HAP-1 (cell line): ENCODE measurements at regions not wholly inside any gene's neighbourhood (a gene's known extent, or its start where the extent isn't known, plus 50 kb on each side); places are given as distances from the start of the nearest gene placed in this dataset.

Experiments used
- DNase-seq, 2 experiments: peaks; one replicate each; pipeline ENCODE4 v3.0.0-alpha.2; 2016 to 2020; ENCODE audit warnings: low spot score in 2 of 2
- H3K27me3 ChIP-seq: fragments of 250-450 bp; sonication (Bioruptor Pico); 2 replicates; pipeline ENCODE4 v1.5.1; 2020; ENCODE audit warnings: low read depth, mild to moderate bottlenecking, moderate library complexity
- H3K36me3 ChIP-seq: fragments of 250-450 bp; sonication (Bioruptor Pico); replicated peaks from 2 replicates; pipeline ENCODE4 v1.5.1; 2020; ENCODE audit warnings: mild to moderate bottlenecking
- H3K4me1 ChIP-seq: fragments of 250-450 bp; sonication (Bioruptor Pico); 2 replicates; pipeline ENCODE4 v1.5.1; 2020; ENCODE audit warnings: mild to moderate bottlenecking
- H3K4me3 ChIP-seq: fragments of 250-450 bp; sonication (Bioruptor Pico); 2 replicates; pipeline ENCODE4 v1.5.1; 2020; ENCODE audit warnings: mild to moderate bottlenecking, moderate library complexity
- H3K9me3 ChIP-seq: fragments of 250-450 bp; sonication (Bioruptor Pico); 2 replicates; pipeline ENCODE4 v1.5.1; 2020; ENCODE audit warnings: mild to moderate bottlenecking, moderate library complexity
- in situ Hi-C: fragments of 300-500 bp; cut with MboI; formaldehyde crosslinking; loops from 3 replicates; pipeline ENCODE4 v1.14.3; 2020; ENCODE audit warnings: low sequenced_read_pairs, inconsistent platforms, mixed read lengths

DNA sequence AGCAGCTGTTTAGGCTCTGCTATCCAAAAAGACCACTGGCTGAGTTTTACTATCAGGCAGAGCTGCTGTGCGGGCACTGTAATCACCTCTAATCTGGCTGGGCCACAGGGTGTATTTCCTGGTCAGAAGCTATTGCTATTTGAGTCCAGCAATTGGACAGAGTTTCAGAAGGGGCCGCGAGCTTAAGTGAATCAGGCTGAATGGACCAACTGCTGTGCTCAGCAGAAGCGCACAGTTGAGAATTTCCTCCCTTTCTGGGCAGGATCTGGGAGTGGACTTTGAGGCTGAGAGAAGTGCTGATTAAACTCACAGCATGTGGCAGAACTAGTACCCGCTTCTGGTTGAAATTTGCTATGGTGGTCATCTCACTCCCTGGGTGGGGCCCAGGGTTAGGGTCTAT lies 251.8 kb downstream of the INSIG2 start:
- no peaks in the 10 kb centered on the region for H3K4me1 ChIP-seq

DNA sequence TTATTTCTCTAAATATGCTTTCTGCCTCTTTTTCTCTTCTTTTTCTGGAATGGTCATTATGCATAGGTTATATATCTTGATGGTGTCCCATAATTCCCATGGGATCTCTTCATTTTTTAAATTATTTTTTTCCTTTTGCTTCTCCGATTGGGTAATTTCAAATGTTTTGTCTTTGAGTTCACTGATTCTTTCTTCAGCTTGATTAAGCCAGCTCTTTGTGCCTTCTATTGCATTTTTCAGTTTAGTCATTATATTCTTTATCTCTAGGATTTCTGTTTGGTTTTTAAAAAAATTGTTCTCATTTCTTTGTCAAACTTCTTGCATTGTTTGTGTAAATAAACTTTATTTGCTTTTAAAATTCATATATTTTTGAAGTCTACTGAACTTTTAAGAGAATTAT lies 251.1 kb downstream of the INSIG2 start:
- no peaks in the 10 kb centered on the region for H3K9me3 ChIP-seq
- no peak for DNase-seq
- in situ Hi-C loops = no loop called here
- H3K4me1 ChIP-seq = no peaks in the 10 kb centered on the region
- H3K4me3 ChIP-seq = no peak overlapping the region
- no peaks in the 10 kb centered on the region for H3K27me3 ChIP-seq
- no peaks in the 10 kb centered on the region for H3K36me3 ChIP-seq

More for the DNA sequence above, 251.8 kb downstream of the INSIG2 start:
- in situ Hi-C loops = no loop called here
- Histone ChIP-seq H3K9me3 (no peaks in the 10 kb centered on the region), H3K36me3 (no peaks in the 10 kb centered on the region), H3K27me3 (no peaks in the 10 kb centered on the region), H3K4me3 (no peak overlapping the region)
- no peak for DNase-seq

- Histone ChIP-seq H3K4me1 (no peaks in the 10 kb centered on the region), H3K36me3 (no peaks in the 10 kb centered on the region), H3K9me3 (no peaks in the 10 kb centered on the region), H3K27me3 (no peaks in the 10 kb centered on the region), H3K4me3 (no peak overlapping the region)
- DNase-seq = no peak
- in situ Hi-C loops = no loop called here
Observed at GRCh38 chr2:118333664-118334063, 245.4 kb downstream of the INSIG2 start.

GRCh38 chr2:118325321-118325955 lies 237.2 kb downstream of the INSIG2 start:
- peaks cover 14% of the 10 kb centered on the region for H3K4me1 ChIP-seq
- DNase-seq = no peak
- in situ Hi-C loops = no loop called here
- H3K36me3 ChIP-seq = no peaks in the 10 kb centered on the region
- no peaks in the 10 kb centered on the region for H3K9me3 ChIP-seq
- no peak overlapping the region for H3K4me3 ChIP-seq
- no peaks in the 10 kb centered on the region for H3K27me3 ChIP-seq

DNA sequence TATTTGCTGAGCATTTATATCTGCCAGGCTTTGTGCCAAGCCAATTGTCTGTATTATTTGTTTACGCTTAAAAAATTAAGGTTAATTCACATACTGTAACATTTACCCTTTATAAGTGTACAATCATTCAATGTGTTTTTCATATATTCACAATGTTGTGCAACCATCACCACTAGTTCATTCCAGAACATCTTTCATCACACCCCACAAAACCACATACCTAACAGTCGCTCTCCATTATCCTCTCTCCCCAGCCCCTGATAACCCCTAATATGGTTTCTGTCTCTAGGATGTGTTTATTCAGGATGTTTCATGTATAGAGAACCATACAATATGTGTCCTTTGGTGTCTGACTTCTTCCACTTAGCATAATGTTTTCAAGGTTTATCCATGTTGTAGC lies 234.1 kb downstream of the INSIG2 start:
- Histone ChIP-seq H3K27me3 (no peaks in the 10 kb centered on the region), H3K4me1 (peaks cover 40% of the 10 kb centered on the region), H3K9me3 (no peaks in the 10 kb centered on the region), H3K4me3 (no peak overlapping the region), H3K36me3 (no peaks in the 10 kb centered on the region)
- DNase-seq = no peak
- in situ Hi-C loops = no loop called here

DNA sequence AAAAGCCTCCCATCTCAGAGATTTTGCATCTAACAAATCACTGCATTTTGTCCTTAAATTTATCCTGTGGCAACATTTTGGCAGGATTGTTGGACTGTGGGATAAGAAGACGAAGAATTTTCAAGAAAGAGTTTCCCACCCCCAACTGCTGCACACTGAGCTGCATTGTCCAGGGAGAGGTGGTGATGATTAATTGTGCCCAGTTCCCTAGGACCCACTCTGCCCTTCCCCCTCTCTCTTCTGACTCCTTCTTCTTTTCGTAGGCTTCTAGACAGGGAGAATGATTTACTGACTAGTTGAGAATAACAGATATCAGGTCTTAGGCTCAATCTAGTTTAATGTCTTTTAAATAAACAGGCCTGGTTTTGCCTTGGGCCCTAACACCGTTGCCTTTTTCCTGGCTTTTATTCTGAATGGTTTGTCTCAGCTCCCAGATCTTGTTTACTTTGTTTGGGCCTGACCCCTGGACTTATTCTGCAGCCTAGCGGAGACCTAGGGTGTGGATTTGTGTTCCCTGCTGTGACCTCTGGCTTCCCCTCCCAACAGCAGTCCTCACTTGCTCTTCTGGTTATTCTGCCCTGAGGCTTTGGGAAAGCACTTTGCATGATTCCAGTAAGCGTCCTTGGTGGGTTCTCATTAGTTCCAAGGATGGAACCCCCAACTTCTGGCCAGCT lies 233.3 kb downstream of the INSIG2 start:
- peaks cover 40% of the 10 kb centered on the region for H3K4me1 ChIP-seq
- H3K4me3 ChIP-seq = no peak overlapping the region
- peak in 1 of 2 experiments; percentile 23 for DNase-seq
- no peaks in the 10 kb centered on the region for H3K27me3 ChIP-seq
- no peaks in the 10 kb centered on the region for H3K9me3 ChIP-seq
- in situ Hi-C loops = no loop called here
- no peaks in the 10 kb centered on the region for H3K36me3 ChIP-seq

GRCh38 chr2:118320658-118321057 lies 232.4 kb downstream of the INSIG2 start:
- H3K9me3 ChIP-seq = no peaks in the 10 kb centered on the region
- no peaks in the 10 kb centered on the region for H3K27me3 ChIP-seq
- DNase-seq = peak; percentile 21 to 55
- H3K36me3 ChIP-seq = no peaks in the 10 kb centered on the region
- in situ Hi-C loops = no loop called here
- no peak overlapping the region for H3K4me3 ChIP-seq
- H3K4me1 ChIP-seq = peaks cover 40% of the 10 kb centered on the region

GRCh38 chr2:118320196-118320595 lies 231.9 kb downstream of the INSIG2 start:
- Histone ChIP-seq H3K4me3 (no peak overlapping the region), H3K4me1 (peaks cover 40% of the 10 kb centered on the region), H3K9me3 (no peaks in the 10 kb centered on the region), H3K36me3 (no peaks in the 10 kb centered on the region), H3K27me3 (no peaks in the 10 kb centered on the region)
- in situ Hi-C loops = no loop called here
- DNase-seq = peak in 1 of 2 experiments; percentile 68

DNA sequence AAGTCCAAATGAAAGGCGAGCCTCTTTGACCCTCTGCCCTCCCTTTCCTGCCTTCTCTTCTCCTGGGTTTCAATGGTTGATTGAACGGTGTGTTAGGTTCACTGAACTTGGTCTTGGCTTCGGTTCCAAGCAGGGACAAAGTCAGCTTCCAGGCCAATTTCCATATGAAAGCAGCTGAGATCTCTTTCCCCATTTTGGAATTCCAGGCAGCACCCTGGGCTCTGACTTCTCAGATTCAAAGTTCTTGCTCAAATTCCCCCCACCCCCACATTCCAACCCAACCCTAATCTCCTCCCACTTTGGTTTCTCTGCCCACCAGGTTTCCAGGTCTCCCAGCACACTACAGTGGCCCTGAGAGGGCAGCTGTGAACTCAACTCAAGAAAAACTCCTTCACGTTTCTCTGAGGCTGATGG lies 231.0 kb downstream of the INSIG2 start:
- H3K36me3 ChIP-seq = no peaks in the 10 kb centered on the region
- H3K9me3 ChIP-seq = no peaks in the 10 kb centered on the region
- no peak overlapping the region; the same call in 1 of the 2 replicates for H3K4me3 ChIP-seq
- peak; percentile 88 to 91 for DNase-seq
- in situ Hi-C loops = no loop called here
- H3K4me1 ChIP-seq = peaks cover 40% of the 10 kb centered on the region
- no peaks in the 10 kb centered on the region for H3K27me3 ChIP-seq

DNA sequence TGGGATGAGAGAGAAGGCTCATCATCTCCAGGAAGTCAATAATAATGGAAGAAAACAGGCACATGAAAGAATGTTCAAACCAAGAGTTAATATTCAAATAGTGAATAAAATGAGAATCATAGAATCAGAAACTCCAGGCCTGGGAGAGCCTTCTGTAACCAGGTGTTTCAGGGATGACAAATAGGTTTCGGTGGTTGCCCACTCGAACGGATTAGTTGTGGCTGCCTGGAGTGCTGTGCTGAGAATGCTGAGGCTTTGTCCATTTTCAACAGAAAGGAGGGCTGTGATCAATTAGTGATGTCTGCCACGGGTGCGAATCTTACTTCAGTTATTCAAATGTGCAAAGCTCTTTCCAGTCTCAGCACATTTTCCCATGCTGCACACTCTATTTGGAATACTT lies 227.3 kb downstream of the INSIG2 start:
- Histone ChIP-seq H3K27me3 (no peaks in the 10 kb centered on the region), H3K9me3 (no peaks in the 10 kb centered on the region), H3K4me3 (no peak overlapping the region), H3K36me3 (no peaks in the 10 kb centered on the region), H3K4me1 (peaks cover 35% of the 10 kb centered on the region)
- DNase-seq = no peak
- in situ Hi-C loops = no loop called here

GRCh38 chr2:118312969-118313756 lies 224.9 kb downstream of the INSIG2 start:
- Histone ChIP-seq H3K27me3 (no peaks in the 10 kb centered on the region), H3K36me3 (no peaks in the 10 kb centered on the region), H3K4me1 (peaks cover 21% of the 10 kb centered on the region), H3K4me3 (no peak overlapping the region), H3K9me3 (no peaks in the 10 kb centered on the region)
- peak in 1 of 2 experiments; percentile 15 for DNase-seq
- in situ Hi-C loops = no loop called here

- H3K4me3 ChIP-seq = peak overlapping the region; percentile 35
Observed at GRCh38 chr2:118310681-118311429, 222.6 kb downstream of the INSIG2 start.

GRCh38 chr2:118309946-118310680 lies 221.8 kb downstream of the INSIG2 start:
- DNase-seq = peak; percentile 87 to 98
- Histone ChIP-seq H3K36me3 (no peaks in the 10 kb centered on the region), H3K9me3 (peaks cover 2% of the 10 kb centered on the region; the same call in 1 of the 2 replicates), H3K27me3 (no peaks in the 10 kb centered on the region), H3K4me1 (peaks cover 15% of the 10 kb centered on the region), H3K4me3 (peak overlapping the region; percentile 35)
- in situ Hi-C loops = no loop called here

More at GRCh38 chr2:118310681-118311429, 222.6 kb downstream of the INSIG2 start:
- no peaks in the 10 kb centered on the region for H3K27me3 ChIP-seq
- H3K36me3 ChIP-seq = no peaks in the 10 kb centered on the region
- H3K9me3 ChIP-seq = peaks cover 2% of the 10 kb centered on the region; the same call in 1 of the 2 replicates
- peak; percentile 20 to 68 for DNase-seq
- in situ Hi-C loops = no loop called here
- H3K4me1 ChIP-seq = peaks cover 15% of the 10 kb centered on the region
